Fibroblast of lung (primary cell): ENCODE measurements at regions not wholly inside any gene's neighbourhood (a gene's known extent, or its start where the extent isn't known, plus 50 kb on each side); places are given as distances from the start of the nearest gene placed in this dataset.

ENCODE experiments used
- CTCF ChIP-seq, 2 donors: IDR thresholded peaks in 1 of 2; conservative IDR thresholded peaks in 1 of 2; 1 replicate in 1 of 2; 2 replicates in 1 of 2; pipeline ENCODE4 v1.5.1; 2011 to 2012; ENCODE audit warnings: low read length in 2 of 2, control low read depth in 1 of 2, inconsistent platforms in 1 of 2, low read depth in 1 of 2, mild to moderate bottlenecking in 1 of 2
- EZH2 ChIP-seq: IDR thresholded peaks from 2 replicates; pipeline ENCODE4 v1.5.1; 2012; ENCODE audit warnings: low read length, control low read depth, mild to moderate bottlenecking; ENCODE audit errors: missing control alignments

- TF ChIP-seq CTCF (conservative IDR thresholded peaks at IDR 0.05 in 1 of 2, IDR thresholded peaks at IDR 0.05 in 1 of 2; ENCODE audit: low read depth in 1 of 2, low read length in 2 of 2) (no peak), EZH2 (no peak)
These were observed 857.0 kb upstream of the SPRY2 start for GRCh38 chr13:81197966-81198365.
